ENCODE measurements at regions not wholly inside any gene's neighbourhood (a gene's known extent, or its start where the extent isn't known, plus 50 kb on each side); places are given as distances from the start of the nearest gene placed in this dataset.

DNA sequence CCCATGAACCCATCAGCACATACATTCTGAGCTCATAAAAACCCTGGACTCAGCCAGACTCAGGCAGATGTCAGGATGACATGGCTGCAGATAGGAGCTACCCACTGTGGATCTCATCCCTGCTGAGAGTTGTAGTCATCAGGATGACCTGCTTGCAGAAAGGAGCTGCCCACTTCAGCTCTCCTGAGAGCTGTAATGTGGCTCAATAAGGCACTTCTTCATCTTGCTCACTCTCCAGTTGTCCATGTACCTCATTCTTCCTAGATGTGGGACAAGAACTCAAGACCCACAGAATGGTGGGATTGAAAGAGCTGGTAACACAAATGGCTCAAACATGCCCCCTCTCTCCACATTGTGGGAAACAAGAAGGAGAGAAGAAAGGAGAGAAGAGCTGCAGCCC is 58.2 kb downstream of the SLITRK1 start:
- peaks cover 0 to 9% (median 0%) of the 10 kb centered on the region in 4 donors for H3K9me3 ChIP-seq (ENCODE audit: control insufficient read depth in 4 of 4, low read length in 3 of 4)
- H3K9ac ChIP-seq (ENCODE audit: low read depth in 1 of 2, low read length in 2 of 2) = no peak overlapping the region
- DNase-seq (ENCODE audit: low spot score) = no peak

DNA sequence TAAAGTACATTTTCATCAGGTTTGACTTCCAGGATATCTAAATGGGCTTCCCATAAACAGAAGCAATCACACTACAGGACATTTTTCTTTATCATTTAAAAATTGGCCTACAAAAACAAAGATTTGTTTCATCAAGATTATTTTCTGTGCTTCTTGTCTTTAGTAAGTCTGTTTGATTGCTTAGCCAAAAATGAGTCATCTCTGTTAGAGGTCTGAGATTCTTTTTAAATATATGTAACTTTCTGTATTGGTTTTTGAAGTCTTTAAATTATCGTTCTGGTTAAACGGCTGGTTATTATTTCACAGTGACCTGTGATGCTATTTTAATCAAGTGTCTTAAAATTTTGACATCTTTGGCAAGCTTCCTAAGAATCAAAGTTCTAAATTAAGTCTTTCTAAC is 62.7 kb downstream of the SLITRK1 start:
- Histone ChIP-seq H3K4me1 (ENCODE audit: control insufficient read depth in 4 of 4, insufficient read depth in 4 of 4, low read length in 3 of 4) (no peaks in the 10 kb centered on the region), H3K9ac (ENCODE audit: low read depth in 1 of 2, low read length in 2 of 2) (no peak overlapping the region), H3K4me3 (ENCODE audit: low read depth in 1 of 3, low read length in 3 of 3) (no peak overlapping the region), H3K27ac (ENCODE audit: low read depth in 1 of 2, low read length in 2 of 2) (no peak overlapping the region), H3K36me3 (ENCODE audit: control insufficient read depth in 4 of 4, insufficient read depth in 3 of 4, low read depth in 1 of 4, low read length in 3 of 4) (no peaks in the 10 kb centered on the region), H3K9me3 (ENCODE audit: control insufficient read depth in 4 of 4, low read length in 3 of 4) (peaks cover 0 to 9% (median 0%) of the 10 kb centered on the region in 4 donors), H3K27me3 (ENCODE audit: control insufficient read depth in 4 of 4, insufficient read depth in 4 of 4, low read length in 3 of 4) (no peaks in the 10 kb centered on the region)
- no peak for TF ChIP-seq GABPA (IDR thresholded peaks at IDR 0.05 in 1 of 2, conservative IDR thresholded peaks at IDR 0.05 in 1 of 2)
- WGBS = 78% methylated on average over 2 of the region's 2 CpGs
- no peak for DNase-seq (ENCODE audit: low spot score)

More for the DNA sequence above, 58.2 kb downstream of the SLITRK1 start:
- Histone ChIP-seq H3K4me1 (ENCODE audit: control insufficient read depth in 4 of 4, insufficient read depth in 4 of 4, low read length in 3 of 4) (no peaks in the 10 kb centered on the region), H3K4me3 (ENCODE audit: low read depth in 1 of 3, low read length in 3 of 3) (no peak overlapping the region), H3K36me3 (ENCODE audit: control insufficient read depth in 4 of 4, insufficient read depth in 3 of 4, low read depth in 1 of 4, low read length in 3 of 4) (no peaks in the 10 kb centered on the region), H3K27me3 (ENCODE audit: control insufficient read depth in 4 of 4, insufficient read depth in 4 of 4, low read length in 3 of 4) (no peaks in the 10 kb centered on the region), H3K27ac (ENCODE audit: low read depth in 1 of 2, low read length in 2 of 2) (no peak overlapping the region)
- TF ChIP-seq, protein P1, sequence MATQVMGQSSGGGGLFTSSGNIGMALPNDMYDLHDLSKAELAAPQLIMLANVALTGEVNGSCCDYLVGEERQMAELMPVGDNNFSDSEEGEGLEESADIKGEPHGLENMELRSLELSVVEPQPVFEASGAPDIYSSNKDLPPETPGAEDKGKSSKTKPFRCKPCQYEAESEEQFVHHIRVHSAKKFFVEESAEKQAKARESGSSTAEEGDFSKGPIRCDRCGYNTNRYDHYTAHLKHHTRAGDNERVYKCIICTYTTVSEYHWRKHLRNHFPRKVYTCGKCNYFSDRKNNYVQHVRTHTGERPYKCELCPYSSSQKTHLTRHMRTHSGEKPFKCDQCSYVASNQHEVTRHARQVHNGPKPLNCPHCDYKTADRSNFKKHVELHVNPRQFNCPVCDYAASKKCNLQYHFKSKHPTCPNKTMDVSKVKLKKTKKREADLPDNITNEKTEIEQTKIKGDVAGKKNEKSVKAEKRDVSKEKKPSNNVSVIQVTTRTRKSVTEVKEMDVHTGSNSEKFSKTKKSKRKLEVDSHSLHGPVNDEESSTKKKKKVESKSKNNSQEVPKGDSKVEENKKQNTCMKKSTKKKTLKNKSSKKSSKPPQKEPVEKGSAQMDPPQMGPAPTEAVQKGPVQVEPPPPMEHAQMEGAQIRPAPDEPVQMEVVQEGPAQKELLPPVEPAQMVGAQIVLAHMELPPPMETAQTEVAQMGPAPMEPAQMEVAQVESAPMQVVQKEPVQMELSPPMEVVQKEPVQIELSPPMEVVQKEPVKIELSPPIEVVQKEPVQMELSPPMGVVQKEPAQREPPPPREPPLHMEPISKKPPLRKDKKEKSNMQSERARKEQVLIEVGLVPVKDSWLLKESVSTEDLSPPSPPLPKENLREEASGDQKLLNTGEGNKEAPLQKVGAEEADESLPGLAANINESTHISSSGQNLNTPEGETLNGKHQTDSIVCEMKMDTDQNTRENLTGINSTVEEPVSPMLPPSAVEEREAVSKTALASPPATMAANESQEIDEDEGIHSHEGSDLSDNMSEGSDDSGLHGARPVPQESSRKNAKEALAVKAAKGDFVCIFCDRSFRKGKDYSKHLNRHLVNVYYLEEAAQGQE (IDR thresholded peaks at IDR 0.05) = no peak
- no peak for TF ChIP-seq JUND (IDR thresholded peaks at IDR 0.05)
- TF ChIP-seq, protein P2, sequence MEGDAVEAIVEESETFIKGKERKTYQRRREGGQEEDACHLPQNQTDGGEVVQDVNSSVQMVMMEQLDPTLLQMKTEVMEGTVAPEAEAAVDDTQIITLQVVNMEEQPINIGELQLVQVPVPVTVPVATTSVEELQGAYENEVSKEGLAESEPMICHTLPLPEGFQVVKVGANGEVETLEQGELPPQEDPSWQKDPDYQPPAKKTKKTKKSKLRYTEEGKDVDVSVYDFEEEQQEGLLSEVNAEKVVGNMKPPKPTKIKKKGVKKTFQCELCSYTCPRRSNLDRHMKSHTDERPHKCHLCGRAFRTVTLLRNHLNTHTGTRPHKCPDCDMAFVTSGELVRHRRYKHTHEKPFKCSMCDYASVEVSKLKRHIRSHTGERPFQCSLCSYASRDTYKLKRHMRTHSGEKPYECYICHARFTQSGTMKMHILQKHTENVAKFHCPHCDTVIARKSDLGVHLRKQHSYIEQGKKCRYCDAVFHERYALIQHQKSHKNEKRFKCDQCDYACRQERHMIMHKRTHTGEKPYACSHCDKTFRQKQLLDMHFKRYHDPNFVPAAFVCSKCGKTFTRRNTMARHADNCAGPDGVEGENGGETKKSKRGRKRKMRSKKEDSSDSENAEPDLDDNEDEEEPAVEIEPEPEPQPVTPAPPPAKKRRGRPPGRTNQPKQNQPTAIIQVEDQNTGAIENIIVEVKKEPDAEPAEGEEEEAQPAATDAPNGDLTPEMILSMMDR (IDR thresholded peaks at IDR 0.05; ENCODE audit: low read depth, low read length, missing input control) = no peak
- TF ChIP-seq, protein P3, sequence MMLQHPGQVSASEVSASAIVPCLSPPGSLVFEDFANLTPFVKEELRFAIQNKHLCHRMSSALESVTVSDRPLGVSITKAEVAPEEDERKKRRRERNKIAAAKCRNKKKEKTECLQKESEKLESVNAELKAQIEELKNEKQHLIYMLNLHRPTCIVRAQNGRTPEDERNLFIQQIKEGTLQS (IDR thresholded peaks at IDR 0.05) = no peak
- TF ChIP-seq TAF1 (conservative IDR thresholded peaks at IDR 0.05) = no peak
- no peak for TF ChIP-seq HNF4G (IDR thresholded peaks at IDR 0.05)
- TF ChIP-seq, protein P4, sequence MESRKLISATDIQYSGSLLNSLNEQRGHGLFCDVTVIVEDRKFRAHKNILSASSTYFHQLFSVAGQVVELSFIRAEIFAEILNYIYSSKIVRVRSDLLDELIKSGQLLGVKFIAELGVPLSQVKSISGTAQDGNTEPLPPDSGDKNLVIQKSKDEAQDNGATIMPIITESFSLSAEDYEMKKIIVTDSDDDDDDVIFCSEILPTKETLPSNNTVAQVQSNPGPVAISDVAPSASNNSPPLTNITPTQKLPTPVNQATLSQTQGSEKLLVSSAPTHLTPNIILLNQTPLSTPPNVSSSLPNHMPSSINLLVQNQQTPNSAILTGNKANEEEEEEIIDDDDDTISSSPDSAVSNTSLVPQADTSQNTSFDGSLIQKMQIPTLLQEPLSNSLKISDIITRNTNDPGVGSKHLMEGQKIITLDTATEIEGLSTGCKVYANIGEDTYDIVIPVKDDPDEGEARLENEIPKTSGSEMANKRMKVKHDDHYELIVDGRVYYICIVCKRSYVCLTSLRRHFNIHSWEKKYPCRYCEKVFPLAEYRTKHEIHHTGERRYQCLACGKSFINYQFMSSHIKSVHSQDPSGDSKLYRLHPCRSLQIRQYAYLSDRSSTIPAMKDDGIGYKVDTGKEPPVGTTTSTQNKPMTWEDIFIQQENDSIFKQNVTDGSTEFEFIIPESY (IDR thresholded peaks at IDR 0.05) = no peak
- TF ChIP-seq, protein P5, sequence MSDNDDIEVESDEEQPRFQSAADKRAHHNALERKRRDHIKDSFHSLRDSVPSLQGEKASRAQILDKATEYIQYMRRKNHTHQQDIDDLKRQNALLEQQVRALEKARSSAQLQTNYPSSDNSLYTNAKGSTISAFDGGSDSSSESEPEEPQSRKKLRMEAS (IDR thresholded peaks at IDR 0.05) = no peak
- TF ChIP-seq EGR1 (IDR thresholded peaks at IDR 0.05; ENCODE audit: low read depth in 2 of 2) = no peak
- no peak for TF ChIP-seq FOXA1 (IDR thresholded peaks at IDR 0.05)
- TF ChIP-seq RAD21 (IDR thresholded peaks at IDR 0.05) = no peak
- TF ChIP-seq HNF4A (conservative IDR thresholded peaks at IDR 0.05) = no peak
- TF ChIP-seq RXRA (IDR thresholded peaks at IDR 0.05) = no peak
- TF ChIP-seq SP1 (IDR thresholded peaks at IDR 0.05) = no peak
- no peak for TF ChIP-seq FOXA2 (IDR thresholded peaks at IDR 0.05)
- no peak for TF ChIP-seq YY1 (IDR thresholded peaks at IDR 0.05)
- TF ChIP-seq GABPA (IDR thresholded peaks at IDR 0.05 in 1 of 2, conservative IDR thresholded peaks at IDR 0.05 in 1 of 2) = no peak
- no peak for TF ChIP-seq NR2F2 (IDR thresholded peaks at IDR 0.05)
